Breast epithelium (tissue), 4 donors: ENCODE measurements at regions not wholly inside any gene's neighbourhood (a gene's known extent, or its start where the extent isn't known, plus 50 kb on each side); places are given as distances from the start of the nearest gene placed in this dataset.

Experiments used
- DNase-seq, 2 donors: peaks; one replicate each; pipeline ENCODE4 v3.0.0-alpha.2; 2019; ENCODE audit warnings: low spot score in 2 of 2
- H3K27ac ChIP-seq, 2 donors: fragments of 200-600 bp; sonication (generic) in 1 of 2; one replicate each; pipeline ENCODE4 v1.5.1; 2016 to 2019; ENCODE audit warnings: mild to moderate bottlenecking in 1 of 2
- H3K27me3 ChIP-seq, 2 donors: fragments of 200-600 bp; sonication (generic) in 1 of 2; one replicate each; pipeline versions ENCODE4 v1.5.1 to v1.6.0; 2017 to 2019; ENCODE audit warnings: control low read depth in 1 of 2, mild to moderate bottlenecking in 1 of 2
- H3K36me3 ChIP-seq: fragments of 200-600 bp; one replicate; pipeline ENCODE4 v1.5.1; 2019
- H3K4me1 ChIP-seq, 2 donors: fragments of 200-600 bp; sonication (generic); one replicate each; pipeline ENCODE4 v1.5.1; 2016 to 2019; ENCODE audit warnings: control low read depth in 1 of 2
- H3K4me3 ChIP-seq, 3 donors: fragments of 200-600 bp; sonication (generic); 1 replicate in 2 of 3; 2 replicates in 1 of 3; pipeline ENCODE4 v1.5.1; 2016 to 2019; ENCODE audit warnings: mild to moderate bottlenecking in 3 of 3, moderate library complexity in 2 of 3
- H3K9me3 ChIP-seq, 2 donors: fragments of 200-600 bp; sonication (generic) in 1 of 2; one replicate each; pipeline ENCODE4 v1.5.1; 2016 to 2019; ENCODE audit warnings: control low read depth in 1 of 2
- POLR2A ChIP-seq: fragments of 450-650 bp; IDR thresholded peaks from one replicate; pipeline ENCODE4 v1.6.1; 2016; ENCODE audit warnings: antibody characterized with exemption, mild to moderate bottlenecking, moderate library complexity
- POLR2AphosphoS5 ChIP-seq, 3 donors: sonication (generic); formaldehyde crosslinking; IDR thresholded peaks; one replicate each; pipeline ENCODE4 v1.6.1; 2017; ENCODE audit warnings: antibody characterized with exemption in 3 of 3
- intact Hi-C: fragments of 100-400 bp; cut with DNase I; formaldehyde crosslinking; loops from one replicate; pipeline ENCODE4 v1.15.1; 2023; ENCODE audit warnings: low total_unique reads
- TF ChIP-seq, protein P1 (sequence below), 3 donors: fragments of 450-650 bp; IDR thresholded peaks; one replicate each; pipeline ENCODE4 v1.5.1; 2016 to 2017; ENCODE audit warnings: antibody characterized with exemption in 3 of 3, mild to moderate bottlenecking in 3 of 3, moderate library complexity in 3 of 3

DNA sequence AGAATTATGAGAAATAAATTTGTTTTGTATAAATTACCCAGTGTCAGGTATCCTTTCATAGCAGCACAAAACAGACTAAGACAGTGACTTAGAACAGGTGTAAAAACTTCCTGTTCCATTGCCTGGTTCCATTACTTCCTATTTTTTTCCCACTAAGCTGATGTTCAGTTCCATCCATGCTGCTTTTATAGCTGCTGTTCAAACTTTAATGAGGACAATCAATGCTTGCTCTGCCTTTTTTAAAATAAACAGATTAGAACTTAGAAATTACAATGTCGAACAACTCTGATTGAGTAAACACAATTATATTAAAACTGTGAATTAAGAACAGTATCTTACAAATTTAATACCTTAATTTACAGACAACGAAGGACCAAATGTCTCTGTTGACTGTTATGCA, 818.9 kb downstream of the OLFM4 start:
- DNase-seq = no peak
- no peaks in the 10 kb centered on the region for H3K36me3 ChIP-seq
- intact Hi-C loops = no loop called here
- H3K4me1 ChIP-seq = no peaks in the 10 kb centered on the region
- no peaks in the 10 kb centered on the region for H3K9me3 ChIP-seq
- no peak overlapping the region for H3K27ac ChIP-seq
- TF ChIP-seq POLR2AphosphoS5 (IDR thresholded peaks at IDR 0.05) (no peak), POLR2A (no peak)
- TF ChIP-seq, protein P1, sequence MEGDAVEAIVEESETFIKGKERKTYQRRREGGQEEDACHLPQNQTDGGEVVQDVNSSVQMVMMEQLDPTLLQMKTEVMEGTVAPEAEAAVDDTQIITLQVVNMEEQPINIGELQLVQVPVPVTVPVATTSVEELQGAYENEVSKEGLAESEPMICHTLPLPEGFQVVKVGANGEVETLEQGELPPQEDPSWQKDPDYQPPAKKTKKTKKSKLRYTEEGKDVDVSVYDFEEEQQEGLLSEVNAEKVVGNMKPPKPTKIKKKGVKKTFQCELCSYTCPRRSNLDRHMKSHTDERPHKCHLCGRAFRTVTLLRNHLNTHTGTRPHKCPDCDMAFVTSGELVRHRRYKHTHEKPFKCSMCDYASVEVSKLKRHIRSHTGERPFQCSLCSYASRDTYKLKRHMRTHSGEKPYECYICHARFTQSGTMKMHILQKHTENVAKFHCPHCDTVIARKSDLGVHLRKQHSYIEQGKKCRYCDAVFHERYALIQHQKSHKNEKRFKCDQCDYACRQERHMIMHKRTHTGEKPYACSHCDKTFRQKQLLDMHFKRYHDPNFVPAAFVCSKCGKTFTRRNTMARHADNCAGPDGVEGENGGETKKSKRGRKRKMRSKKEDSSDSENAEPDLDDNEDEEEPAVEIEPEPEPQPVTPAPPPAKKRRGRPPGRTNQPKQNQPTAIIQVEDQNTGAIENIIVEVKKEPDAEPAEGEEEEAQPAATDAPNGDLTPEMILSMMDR (IDR thresholded peaks at IDR 0.05) = no peak
- H3K4me3 ChIP-seq = no peak overlapping the region
- no peaks in the 10 kb centered on the region for H3K27me3 ChIP-seq

DNA sequence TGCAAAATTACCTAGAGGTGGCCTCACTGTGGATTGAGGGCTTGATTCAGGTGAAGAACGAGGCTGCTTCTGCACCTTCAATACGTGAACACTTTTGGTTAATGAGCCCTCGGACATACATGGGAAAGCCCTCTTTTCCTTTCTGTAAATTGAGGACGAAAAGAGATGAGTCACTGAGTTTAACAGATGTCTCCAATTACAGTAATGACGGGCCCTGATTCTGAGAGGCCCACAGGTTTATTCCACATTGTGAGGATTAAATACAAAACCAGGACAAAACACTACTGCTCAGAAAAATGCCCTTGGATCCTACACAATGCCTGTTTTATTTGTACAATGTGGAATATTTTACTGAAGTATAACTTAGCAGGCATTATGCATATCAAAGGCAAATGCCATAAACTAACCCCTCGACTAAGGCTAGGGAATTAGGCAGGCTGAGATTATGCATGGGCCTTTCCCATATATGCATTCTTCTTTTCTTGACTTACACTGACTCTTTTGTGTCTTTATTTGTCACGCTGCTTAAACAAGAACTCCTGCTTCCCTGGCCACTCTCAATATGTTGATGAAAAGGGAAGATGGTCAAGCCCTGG, 819.9 kb downstream of the OLFM4 start:
- intact Hi-C loops = no loop called here
- no peak overlapping the region for H3K4me3 ChIP-seq
- no peak overlapping the region for H3K27ac ChIP-seq
- H3K36me3 ChIP-seq = no peaks in the 10 kb centered on the region
- DNase-seq = no peak
- H3K4me1 ChIP-seq = no peaks in the 10 kb centered on the region
- H3K27me3 ChIP-seq = no peaks in the 10 kb centered on the region
- no peaks in the 10 kb centered on the region for H3K9me3 ChIP-seq
- no peak for TF ChIP-seq POLR2AphosphoS5 (IDR thresholded peaks at IDR 0.05)
- no peak for TF ChIP-seq POLR2A
- TF ChIP-seq, protein P1 (IDR thresholded peaks at IDR 0.05) = no peak

DNA sequence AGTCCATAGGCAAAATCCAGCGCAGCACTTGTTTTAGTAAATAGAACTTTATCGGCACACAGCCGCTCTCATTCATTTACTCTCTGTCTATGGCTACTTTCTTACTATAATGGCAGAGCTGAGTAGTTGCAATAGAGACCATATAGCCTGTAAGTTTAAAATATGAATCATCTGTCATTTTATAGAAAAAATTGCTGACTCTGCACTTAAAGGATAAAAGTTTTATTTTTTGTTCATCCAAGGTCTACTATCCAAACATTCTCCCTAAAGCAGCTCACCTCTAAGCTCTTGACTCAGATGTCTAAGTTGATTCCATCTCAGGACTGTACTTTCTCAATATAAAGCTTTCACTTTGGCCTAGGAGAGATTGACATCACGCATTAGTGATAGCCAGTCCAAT, 825.7 kb downstream of the OLFM4 start:
- TF ChIP-seq POLR2AphosphoS5 (IDR thresholded peaks at IDR 0.05) (no peak), POLR2A (no peak)
- TF ChIP-seq, protein P1 (IDR thresholded peaks at IDR 0.05) = no peak
- intact Hi-C loops = no loop called here
- no peak for DNase-seq

DNA sequence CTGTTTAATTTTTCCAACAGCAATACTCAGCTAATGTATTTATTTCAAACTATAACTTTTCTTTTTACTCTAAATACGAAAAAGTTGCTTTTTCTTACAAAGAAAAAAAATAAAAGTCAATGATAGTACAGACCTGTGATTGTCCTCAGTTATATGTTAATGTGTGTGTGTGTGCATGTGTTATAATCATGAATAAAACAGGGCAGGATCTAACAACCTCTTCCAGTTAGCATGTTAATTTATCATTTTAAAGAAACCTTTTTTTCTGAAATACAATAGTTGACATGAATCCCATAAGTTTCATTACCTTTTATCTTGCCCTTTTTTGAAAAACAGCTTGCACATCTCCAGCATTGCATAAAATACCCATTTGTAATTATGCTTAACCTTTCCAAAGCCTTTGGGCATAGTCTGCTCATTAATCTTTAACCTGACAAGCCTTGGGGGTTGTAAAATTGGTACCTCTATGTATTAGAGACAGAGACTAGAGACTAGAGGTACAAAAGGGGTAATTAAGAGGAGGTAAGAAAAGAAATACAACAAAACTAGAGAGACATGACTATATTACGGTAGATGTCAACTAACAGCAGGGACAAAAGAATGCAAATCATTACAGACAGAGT, 828.1 kb downstream of the OLFM4 start:
- TF ChIP-seq, protein P1 (IDR thresholded peaks at IDR 0.05) = no peak
- no peak for TF ChIP-seq POLR2A
- no peak for TF ChIP-seq POLR2AphosphoS5 (IDR thresholded peaks at IDR 0.05)
- no peaks in the 10 kb centered on the region for H3K4me1 ChIP-seq
- H3K9me3 ChIP-seq = no peaks in the 10 kb centered on the region
- no peak overlapping the region for H3K27ac ChIP-seq
- DNase-seq = no peak
- intact Hi-C loops = no loop called here
- no peaks in the 10 kb centered on the region for H3K36me3 ChIP-seq
- no peak overlapping the region for H3K4me3 ChIP-seq
- no peaks in the 10 kb centered on the region for H3K27me3 ChIP-seq

More for the DNA sequence above, 825.7 kb downstream of the OLFM4 start:
- H3K36me3 ChIP-seq = no peaks in the 10 kb centered on the region
- no peaks in the 10 kb centered on the region for H3K9me3 ChIP-seq
- no peaks in the 10 kb centered on the region for H3K27me3 ChIP-seq
- H3K27ac ChIP-seq = no peak overlapping the region
- no peaks in the 10 kb centered on the region for H3K4me1 ChIP-seq
- H3K4me3 ChIP-seq = no peak overlapping the region

DNA sequence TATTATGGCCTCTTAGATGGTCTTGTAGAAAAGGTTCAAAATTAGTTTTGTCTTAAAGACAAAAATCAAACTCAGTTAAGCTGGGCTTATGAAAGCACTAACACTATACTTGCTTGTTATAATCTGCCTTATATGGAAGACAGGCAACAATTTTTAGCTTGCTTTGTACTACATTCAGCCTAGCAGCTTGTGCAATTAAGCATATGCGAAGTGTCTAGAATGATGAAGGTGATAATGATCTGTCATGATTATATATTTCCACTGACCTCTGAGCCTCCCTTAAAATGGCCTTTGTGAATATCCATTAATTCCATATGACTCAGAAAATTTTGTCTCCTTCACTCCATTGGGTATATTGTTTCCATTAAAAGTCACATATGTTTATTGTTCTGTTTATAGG, 834.9 kb downstream of the OLFM4 start:
- no peak for DNase-seq
- intact Hi-C loops = no loop called here
- H3K9me3 ChIP-seq = no peaks in the 10 kb centered on the region
- no peaks in the 10 kb centered on the region for H3K27me3 ChIP-seq
- no peak overlapping the region for H3K4me3 ChIP-seq
- TF ChIP-seq POLR2A (no peak), POLR2AphosphoS5 (IDR thresholded peaks at IDR 0.05) (no peak)
- TF ChIP-seq, protein P1 (IDR thresholded peaks at IDR 0.05) = no peak
- no peaks in the 10 kb centered on the region for H3K36me3 ChIP-seq
- no peak overlapping the region for H3K27ac ChIP-seq
- H3K4me1 ChIP-seq = no peaks in the 10 kb centered on the region
